ENCODE measurements at regions not wholly inside any gene's neighbourhood (a gene's known extent, or its start where the extent isn't known, plus 50 kb on each side); places are given as distances from the start of the nearest gene placed in this dataset.

DNA sequence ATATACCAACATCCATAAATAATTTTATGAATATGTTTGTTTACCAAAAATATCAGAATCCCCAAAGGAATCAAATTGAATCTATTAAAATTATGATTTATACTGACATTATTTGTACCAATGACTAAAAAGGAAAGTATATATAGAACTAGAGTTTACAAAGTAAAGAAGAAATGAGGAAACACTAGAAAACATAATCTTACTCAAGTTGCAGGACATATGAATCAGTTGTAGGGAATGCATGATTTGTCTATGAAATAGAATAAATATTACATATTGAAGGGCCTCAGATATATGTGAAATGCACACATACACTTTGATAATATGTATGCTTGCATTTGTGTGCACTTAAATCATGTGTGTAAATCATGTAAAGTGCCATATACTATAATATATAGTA lies 1466.4 kb downstream of the EFNB2 start:
- no peak for ATAC-seq
- no peak overlapping the region for H3K27ac Mint-ChIP-seq
- no peaks in the 10 kb centered on the region for H3K9me3 Mint-ChIP-seq
- DNase-seq (ENCODE audit: low spot score): no peak
- H3K4me1 Mint-ChIP-seq (ENCODE audit: low read depth in 2 of 2): peaks cover 0 to 3% of the 10 kb centered on the region in 2 donors
- no peaks in the 10 kb centered on the region for H3K36me3 Mint-ChIP-seq
- H3K27me3 Mint-ChIP-seq: no peaks in the 10 kb centered on the region
- H3K4me3 Mint-ChIP-seq: no peak overlapping the region

DNA sequence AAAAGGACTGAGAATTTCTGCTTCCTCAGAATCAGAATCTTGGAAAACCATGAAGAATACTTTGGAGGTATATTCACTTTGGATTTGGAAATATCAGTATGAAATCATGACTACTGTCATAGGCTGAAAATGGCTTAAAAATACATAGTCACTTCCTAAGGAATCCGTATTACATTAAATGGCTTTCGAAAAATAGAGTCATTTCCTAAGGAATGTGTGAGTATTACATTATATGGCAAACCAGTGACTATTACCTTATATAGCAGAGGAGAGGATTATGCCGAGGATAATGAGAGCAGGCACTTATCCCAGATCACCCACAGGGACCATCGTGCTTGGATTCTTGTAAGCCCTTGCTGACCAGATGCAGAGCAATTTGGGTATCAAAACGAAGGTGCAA lies 1471.8 kb downstream of the EFNB2 start:
- H3K9me3 Mint-ChIP-seq: no peaks in the 10 kb centered on the region
- no peak overlapping the region for H3K27ac Mint-ChIP-seq
- no peak overlapping the region for H3K4me3 Mint-ChIP-seq
- no peaks in the 10 kb centered on the region for H3K36me3 Mint-ChIP-seq
- ATAC-seq: no peak
- no peaks in the 10 kb centered on the region for H3K27me3 Mint-ChIP-seq
- DNase-seq (ENCODE audit: low spot score): no peak
- H3K4me1 Mint-ChIP-seq (ENCODE audit: low read depth in 2 of 2): no peaks in the 10 kb centered on the region

DNA sequence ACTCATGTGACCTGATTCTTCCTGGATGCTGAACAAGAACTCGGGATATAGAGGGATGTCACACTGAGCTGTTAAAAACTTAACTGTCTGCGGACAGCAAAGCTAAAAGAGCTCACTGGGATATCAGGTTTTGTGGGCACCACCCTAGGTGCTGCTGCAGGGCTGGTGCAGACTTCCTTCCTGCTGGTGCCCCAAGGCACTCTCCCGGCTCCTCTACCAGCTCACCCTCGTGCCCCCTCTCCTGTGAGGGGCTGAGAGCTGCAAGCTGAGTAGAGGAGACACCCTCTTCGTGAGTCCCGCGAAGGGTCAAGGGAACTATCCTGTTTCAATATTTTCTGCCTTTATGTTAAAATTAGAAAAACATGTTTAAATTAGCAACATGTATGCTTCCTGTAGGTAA lies 1475.7 kb downstream of the EFNB2 start:
- Mint-ChIP-seq H3K27me3 (peaks cover 0 to 3% of the 10 kb centered on the region in 2 donors), H3K9me3 (no peaks in the 10 kb centered on the region), H3K27ac (no peak overlapping the region), H3K4me3 (no peak overlapping the region), H3K36me3 (no peaks in the 10 kb centered on the region), H3K4me1 (ENCODE audit: low read depth in 2 of 2) (no peaks in the 10 kb centered on the region)
- ATAC-seq (no peak), DNase-seq (ENCODE audit: low spot score) (no peak)

DNA sequence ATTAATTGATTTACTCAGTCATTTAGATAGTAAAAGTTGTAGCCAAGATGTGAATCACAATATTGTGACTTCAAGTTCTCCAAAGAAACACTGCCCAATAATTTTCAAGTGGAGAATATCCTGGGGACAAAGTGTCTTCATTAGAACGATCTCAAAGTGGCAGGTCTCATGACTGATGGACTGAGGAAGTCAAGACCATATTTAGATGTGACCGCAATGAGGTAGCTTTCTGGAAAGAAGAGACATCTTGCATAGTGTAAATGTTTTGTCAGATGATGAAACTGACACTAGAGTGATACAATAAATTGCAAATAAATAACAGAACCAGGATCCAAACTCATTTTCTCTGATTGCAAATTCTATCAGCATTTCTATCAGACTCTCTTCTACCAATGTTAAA lies 1476.9 kb downstream of the EFNB2 start:
- Mint-ChIP-seq H3K27me3 (peaks cover 0 to 3% of the 10 kb centered on the region in 2 donors), H3K4me3 (no peak overlapping the region), H3K4me1 (ENCODE audit: low read depth in 2 of 2) (no peaks in the 10 kb centered on the region), H3K27ac (no peak overlapping the region), H3K9me3 (no peaks in the 10 kb centered on the region), H3K36me3 (no peaks in the 10 kb centered on the region)
- no peak for ATAC-seq
- no peak for DNase-seq (ENCODE audit: low spot score)

GRCh38 chr13:105052711-105053110 lies 1482.8 kb downstream of the EFNB2 start:
- Mint-ChIP-seq H3K4me3 (no peak overlapping the region), H3K27ac (no peak overlapping the region), H3K4me1 (ENCODE audit: low read depth in 2 of 2) (no peaks in the 10 kb centered on the region), H3K27me3 (peaks cover 0 to 3% of the 10 kb centered on the region in 2 donors), H3K36me3 (no peaks in the 10 kb centered on the region), H3K9me3 (no peaks in the 10 kb centered on the region)
- no peak for DNase-seq (ENCODE audit: low spot score)
- ATAC-seq: no peak

- Mint-ChIP-seq H3K4me3 (no peak overlapping the region), H3K27ac (no peak overlapping the region), H3K4me1 (ENCODE audit: low read depth in 2 of 2) (no peaks in the 10 kb centered on the region), H3K36me3 (no peaks in the 10 kb centered on the region), H3K27me3 (no peaks in the 10 kb centered on the region), H3K9me3 (no peaks in the 10 kb centered on the region)
- DNase-seq (ENCODE audit: low spot score): no peak
- ATAC-seq: no peak
Observed at GRCh38 chr13:105050686-105051085, 1484.8 kb downstream of the EFNB2 start.

DNA sequence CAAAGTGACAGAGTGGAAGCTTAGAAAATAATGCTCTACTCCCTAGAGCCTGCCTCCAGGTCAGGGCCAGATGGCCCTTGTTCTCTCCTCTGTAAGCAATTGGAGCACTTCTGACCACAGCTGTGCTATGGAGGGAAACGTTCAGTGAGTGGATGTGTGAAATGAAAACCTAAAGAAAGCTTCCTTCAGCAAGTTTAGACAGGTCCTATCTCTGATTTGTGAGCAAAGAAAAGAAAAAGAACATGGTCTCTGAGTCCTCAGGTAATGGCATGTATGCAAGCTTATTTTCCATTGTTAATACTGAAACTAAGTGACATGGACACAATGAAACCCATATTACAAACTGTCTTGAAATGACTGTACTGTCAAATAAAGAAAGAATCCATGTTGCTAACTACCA lies 1486.8 kb downstream of the EFNB2 start:
- no peaks in the 10 kb centered on the region for H3K4me1 Mint-ChIP-seq (ENCODE audit: low read depth in 2 of 2)
- no peak overlapping the region for H3K4me3 Mint-ChIP-seq
- no peak for ATAC-seq
- no peaks in the 10 kb centered on the region for H3K9me3 Mint-ChIP-seq
- no peak for DNase-seq (ENCODE audit: low spot score)
- H3K27ac Mint-ChIP-seq: no peak overlapping the region
- H3K27me3 Mint-ChIP-seq: no peaks in the 10 kb centered on the region
- H3K36me3 Mint-ChIP-seq: no peaks in the 10 kb centered on the region

DNA sequence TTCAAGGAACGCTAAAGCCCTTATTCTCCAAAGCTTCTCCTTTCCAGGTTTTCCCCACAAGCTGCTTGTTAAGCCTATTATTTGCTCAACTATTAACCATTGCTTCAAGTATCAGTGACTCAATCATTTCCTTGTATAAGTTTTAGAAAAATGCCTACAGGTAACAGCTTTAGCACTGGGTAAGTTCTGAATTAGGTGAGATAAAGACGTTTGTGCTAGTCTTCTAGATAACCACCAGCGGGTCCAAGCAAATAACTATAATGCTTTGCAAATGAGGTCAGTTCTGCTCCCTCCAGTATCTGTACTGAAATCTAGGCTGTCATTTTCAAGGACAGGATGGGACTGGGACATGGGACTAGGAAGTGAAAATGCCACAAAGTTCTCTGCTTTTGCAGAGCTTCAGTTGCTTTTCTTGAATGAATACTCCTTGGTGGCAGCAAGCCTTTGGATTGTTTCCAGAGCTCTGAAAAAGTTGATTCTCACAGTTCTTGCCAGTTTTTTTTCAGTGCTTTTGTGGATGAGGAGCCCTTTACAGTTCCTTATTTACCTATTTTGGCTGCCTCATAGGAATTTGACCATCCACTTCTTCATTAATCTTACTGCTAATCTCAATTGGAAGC lies 1487.7 kb downstream of the EFNB2 start:
- Mint-ChIP-seq H3K4me1 (ENCODE audit: low read depth in 2 of 2) (no peaks in the 10 kb centered on the region), H3K27ac (no peak overlapping the region), H3K9me3 (peaks cover 1% of the 10 kb centered on the region), H3K4me3 (no peak overlapping the region), H3K36me3 (no peaks in the 10 kb centered on the region), H3K27me3 (no peaks in the 10 kb centered on the region)
- DNase-seq (ENCODE audit: low spot score) (no peak), ATAC-seq (no peak)

GRCh38 chr13:105037110-105037509 lies 1498.4 kb downstream of the EFNB2 start:
- H3K9me3 Mint-ChIP-seq: no peaks in the 10 kb centered on the region
- H3K27me3 Mint-ChIP-seq: no peaks in the 10 kb centered on the region
- no peak overlapping the region for H3K27ac Mint-ChIP-seq
- no peaks in the 10 kb centered on the region for H3K4me1 Mint-ChIP-seq (ENCODE audit: low read depth in 2 of 2)
- no peak for DNase-seq (ENCODE audit: low spot score)
- H3K4me3 Mint-ChIP-seq: no peak overlapping the region
- H3K36me3 Mint-ChIP-seq: no peaks in the 10 kb centered on the region
- ATAC-seq: no peak

GRCh38 chr13:105035092-105035491 lies 1500.4 kb downstream of the EFNB2 start:
- Mint-ChIP-seq H3K4me1 (ENCODE audit: low read depth in 2 of 2) (no peaks in the 10 kb centered on the region), H3K27me3 (no peaks in the 10 kb centered on the region), H3K9me3 (no peaks in the 10 kb centered on the region), H3K36me3 (no peaks in the 10 kb centered on the region), H3K27ac (no peak overlapping the region), H3K4me3 (no peak overlapping the region)
- DNase-seq (ENCODE audit: low spot score): no peak
- ATAC-seq: no peak

DNA sequence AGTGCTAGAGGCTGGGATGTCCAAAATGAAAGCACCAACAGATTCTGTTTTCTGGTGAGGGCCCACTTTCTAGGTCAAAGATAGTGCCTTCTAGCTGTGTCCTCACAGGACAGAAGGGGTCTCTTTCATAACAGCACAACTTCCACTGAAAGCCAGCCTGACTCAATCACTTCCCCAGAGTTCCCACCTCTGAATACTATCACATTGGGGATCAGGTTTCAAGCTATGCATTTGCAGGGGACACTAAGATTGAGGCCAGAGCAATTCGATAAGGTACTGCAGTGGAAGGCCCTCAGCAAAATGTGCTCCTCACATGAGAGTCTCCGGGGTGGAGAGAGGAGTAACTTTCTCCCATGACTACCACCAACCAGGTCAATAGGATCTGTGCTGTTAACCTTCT lies 1501.5 kb downstream of the EFNB2 start:
- no peaks in the 10 kb centered on the region for H3K9me3 Mint-ChIP-seq
- H3K36me3 Mint-ChIP-seq: no peaks in the 10 kb centered on the region
- ATAC-seq (no peak), DNase-seq (ENCODE audit: low spot score) (no peak)
- H3K4me1 Mint-ChIP-seq (ENCODE audit: low read depth in 2 of 2): no peaks in the 10 kb centered on the region
- no peak overlapping the region for H3K4me3 Mint-ChIP-seq
- no peak overlapping the region for H3K27ac Mint-ChIP-seq
- H3K27me3 Mint-ChIP-seq: no peaks in the 10 kb centered on the region

DNA sequence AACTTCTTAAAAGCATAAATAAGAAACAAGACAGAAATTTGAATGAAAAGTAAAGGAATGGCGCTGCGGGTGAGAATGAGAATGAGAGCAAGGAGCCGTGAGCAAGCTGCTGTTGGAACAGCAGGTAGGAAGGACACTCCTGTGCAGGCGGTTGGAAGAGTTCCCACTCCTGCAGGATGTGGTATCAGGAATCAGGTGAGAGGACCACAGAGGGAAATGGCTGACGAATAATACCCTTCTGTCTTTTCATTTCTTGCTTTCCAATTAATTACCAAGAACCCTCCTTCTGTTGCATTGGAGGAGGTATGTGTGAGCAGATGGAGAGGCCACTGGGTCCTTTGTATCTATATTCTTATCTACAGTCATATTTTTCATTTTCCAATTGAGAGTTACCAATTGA lies 1504.2 kb downstream of the EFNB2 start:
- Mint-ChIP-seq H3K9me3 (no peaks in the 10 kb centered on the region), H3K27me3 (no peaks in the 10 kb centered on the region), H3K4me3 (no peak overlapping the region), H3K4me1 (ENCODE audit: low read depth in 2 of 2) (no peaks in the 10 kb centered on the region), H3K36me3 (no peaks in the 10 kb centered on the region), H3K27ac (no peak overlapping the region)
- DNase-seq (ENCODE audit: low spot score) (no peak), ATAC-seq (no peak)

GRCh38 chr13:105030851-105031250 lies 1504.6 kb downstream of the EFNB2 start:
- DNase-seq (ENCODE audit: low spot score) (no peak), ATAC-seq (no peak)
- H3K4me3 Mint-ChIP-seq: no peak overlapping the region
- no peaks in the 10 kb centered on the region for H3K9me3 Mint-ChIP-seq
- H3K4me1 Mint-ChIP-seq (ENCODE audit: low read depth in 2 of 2): no peaks in the 10 kb centered on the region
- H3K27ac Mint-ChIP-seq: no peak overlapping the region
- H3K36me3 Mint-ChIP-seq: no peaks in the 10 kb centered on the region
- no peaks in the 10 kb centered on the region for H3K27me3 Mint-ChIP-seq

DNA sequence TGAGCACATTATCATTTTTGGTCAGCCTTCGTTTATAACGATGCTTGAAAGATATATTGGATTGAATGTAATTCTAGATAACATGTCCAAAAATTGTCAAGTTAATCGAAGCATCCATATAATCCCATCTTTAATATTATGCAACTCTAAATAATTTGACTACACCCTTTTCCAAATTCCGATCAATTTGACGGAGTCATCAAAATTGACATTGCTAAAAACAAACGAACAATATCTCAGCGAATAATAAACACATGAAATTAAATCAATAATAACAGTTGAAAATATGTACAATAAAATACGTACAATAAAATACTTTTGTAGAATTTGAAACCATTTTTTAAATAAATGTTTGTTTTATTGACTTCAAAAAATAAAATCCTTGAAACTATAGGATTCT lies 1516.4 kb downstream of the EFNB2 start:
- H3K27me3 Mint-ChIP-seq: no peaks in the 10 kb centered on the region
- H3K27ac Mint-ChIP-seq: no peak overlapping the region
- no peaks in the 10 kb centered on the region for H3K4me1 Mint-ChIP-seq (ENCODE audit: low read depth in 2 of 2)
- H3K36me3 Mint-ChIP-seq: no peaks in the 10 kb centered on the region
- H3K9me3 Mint-ChIP-seq: no peaks in the 10 kb centered on the region
- DNase-seq (ENCODE audit: low spot score): no peak
- no peak overlapping the region for H3K4me3 Mint-ChIP-seq
- no peak for ATAC-seq

DNA sequence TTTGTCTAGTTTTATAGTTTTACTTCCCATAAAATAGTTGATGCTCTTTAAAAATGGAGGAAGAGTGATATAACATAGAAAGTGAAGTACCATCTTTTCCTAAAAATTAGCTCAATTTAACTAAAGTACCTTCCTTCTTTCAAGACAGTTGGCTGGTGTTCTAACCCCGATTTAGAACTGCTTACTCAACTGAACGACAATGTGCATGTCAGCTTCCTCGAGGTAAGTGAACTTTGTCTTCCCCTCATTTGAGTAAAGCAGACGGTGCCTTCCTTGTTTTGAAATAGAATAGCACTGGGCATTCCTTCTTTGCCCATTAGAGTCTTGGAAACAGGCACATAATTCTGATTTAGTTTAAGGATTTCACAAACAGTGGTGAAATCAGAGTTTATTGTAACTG lies 1519.2 kb downstream of the EFNB2 start:
- DNase-seq (ENCODE audit: low spot score): no peak
- Mint-ChIP-seq H3K36me3 (no peaks in the 10 kb centered on the region), H3K4me1 (ENCODE audit: low read depth in 2 of 2) (no peaks in the 10 kb centered on the region)

More for the DNA sequence above, 1519.2 kb downstream of the EFNB2 start:
- H3K27me3 Mint-ChIP-seq: no peaks in the 10 kb centered on the region
- ATAC-seq: no peak
- H3K27ac Mint-ChIP-seq: no peak overlapping the region
- no peaks in the 10 kb centered on the region for H3K9me3 Mint-ChIP-seq
- H3K4me3 Mint-ChIP-seq: no peak overlapping the region
